ENCODE measurements at regions not wholly inside any gene's neighbourhood (a gene's known extent, or its start where the extent isn't known, plus 50 kb on each side); places are given as distances from the start of the nearest gene placed in this dataset.

DNA sequence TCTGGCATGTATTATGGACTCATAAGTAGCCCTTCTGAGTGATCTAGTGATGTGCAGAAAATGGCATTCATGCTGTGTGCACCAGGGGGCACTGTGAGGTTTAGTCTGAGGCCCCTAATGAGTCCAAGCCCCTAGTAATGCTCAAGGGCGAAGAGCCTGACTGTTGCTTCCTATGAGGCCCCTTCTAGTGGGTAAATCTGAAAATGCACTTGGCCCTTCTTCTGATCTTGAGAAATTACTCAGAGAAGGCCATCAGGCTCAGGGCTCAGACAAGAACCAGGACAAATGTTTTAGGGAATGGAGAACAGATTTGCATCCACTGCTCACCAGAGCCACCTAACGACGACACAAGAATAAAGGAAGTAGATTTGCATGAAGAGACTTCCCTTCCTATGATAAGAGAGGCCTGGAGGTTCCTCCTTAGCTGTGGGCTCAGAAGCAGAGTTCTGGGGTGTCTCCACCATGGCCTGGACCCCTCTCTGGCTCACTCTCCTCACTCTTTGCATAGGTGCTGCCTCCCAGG lies 75.8 kb downstream of the GGTLC2 start:
- TF ChIP-seq, protein P1, sequence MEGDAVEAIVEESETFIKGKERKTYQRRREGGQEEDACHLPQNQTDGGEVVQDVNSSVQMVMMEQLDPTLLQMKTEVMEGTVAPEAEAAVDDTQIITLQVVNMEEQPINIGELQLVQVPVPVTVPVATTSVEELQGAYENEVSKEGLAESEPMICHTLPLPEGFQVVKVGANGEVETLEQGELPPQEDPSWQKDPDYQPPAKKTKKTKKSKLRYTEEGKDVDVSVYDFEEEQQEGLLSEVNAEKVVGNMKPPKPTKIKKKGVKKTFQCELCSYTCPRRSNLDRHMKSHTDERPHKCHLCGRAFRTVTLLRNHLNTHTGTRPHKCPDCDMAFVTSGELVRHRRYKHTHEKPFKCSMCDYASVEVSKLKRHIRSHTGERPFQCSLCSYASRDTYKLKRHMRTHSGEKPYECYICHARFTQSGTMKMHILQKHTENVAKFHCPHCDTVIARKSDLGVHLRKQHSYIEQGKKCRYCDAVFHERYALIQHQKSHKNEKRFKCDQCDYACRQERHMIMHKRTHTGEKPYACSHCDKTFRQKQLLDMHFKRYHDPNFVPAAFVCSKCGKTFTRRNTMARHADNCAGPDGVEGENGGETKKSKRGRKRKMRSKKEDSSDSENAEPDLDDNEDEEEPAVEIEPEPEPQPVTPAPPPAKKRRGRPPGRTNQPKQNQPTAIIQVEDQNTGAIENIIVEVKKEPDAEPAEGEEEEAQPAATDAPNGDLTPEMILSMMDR (IDR thresholded peaks at IDR 0.05): peak; percentile 73
- TF ChIP-seq EZH2 (IDR thresholded peaks at IDR 0.05) (no peak), EZH2phosphoT487 (IDR thresholded peaks at IDR 0.05) (no peak)

All from neural progenitor cell (in vitro differentiated cells).